ENCODE measurements at regions not wholly inside any gene's neighbourhood (a gene's known extent, or its start where the extent isn't known, plus 50 kb on each side); places are given as distances from the start of the nearest gene placed in this dataset.

- H3K4me1 ChIP-seq, result no peaks in the 10 kb centered on the region
- H3K36me3 ChIP-seq, result no peaks in the 10 kb centered on the region
- no peak overlapping the region for H3K27ac ChIP-seq
- H3K27me3 ChIP-seq, result no peaks in the 10 kb centered on the region
- DNase-seq (ENCODE audit: extremely low spot score in 2 of 2), result no peak
- intact Hi-C loops (cut with DNase I), result no loop called here
- no peaks in the 10 kb centered on the region for H3K9me3 ChIP-seq
- TF ChIP-seq POLR2A (IDR thresholded peaks at IDR 0.05), result no peak
- TF ChIP-seq POLR2AphosphoS5 (IDR thresholded peaks at IDR 0.05; ENCODE audit: insufficient read depth in 1 of 2, low read depth in 1 of 2), result no peak
- no peak for TF ChIP-seq CTCF (IDR thresholded peaks at IDR 0.05)
- no peak overlapping the region for H3K4me3 ChIP-seq
Observed at GRCh38 chr3:135779024-135779423, 186.5 kb upstream of the PPP2R3A start.

- H3K27ac ChIP-seq, result no peak overlapping the region
- TF ChIP-seq POLR2AphosphoS5 (IDR thresholded peaks at IDR 0.05; ENCODE audit: insufficient read depth in 1 of 2, low read depth in 1 of 2) (no peak), POLR2A (IDR thresholded peaks at IDR 0.05) (no peak), CTCF (IDR thresholded peaks at IDR 0.05) (no peak)
- intact Hi-C loops (cut with DNase I), result no loop called here
- H3K4me1 ChIP-seq, result no peaks in the 10 kb centered on the region
- H3K9me3 ChIP-seq, result no peaks in the 10 kb centered on the region
- no peak overlapping the region for H3K4me3 ChIP-seq
- H3K27me3 ChIP-seq, result no peaks in the 10 kb centered on the region
- H3K36me3 ChIP-seq, result no peaks in the 10 kb centered on the region
- DNase-seq (ENCODE audit: extremely low spot score in 2 of 2), result no peak
Observed at GRCh38 chr3:135779590-135780235, 185.8 kb upstream of the PPP2R3A start.

GRCh38 chr3:135781026-135781815 lies 184.3 kb upstream of the PPP2R3A start:
- Histone ChIP-seq H3K4me1 (no peaks in the 10 kb centered on the region), H3K36me3 (no peaks in the 10 kb centered on the region), H3K9me3 (no peaks in the 10 kb centered on the region), H3K27ac (no peak overlapping the region), H3K27me3 (no peaks in the 10 kb centered on the region), H3K4me3 (no peak overlapping the region)
- no peak for DNase-seq (ENCODE audit: extremely low spot score in 2 of 2)
- intact Hi-C loops (cut with DNase I), result no loop called here
- TF ChIP-seq POLR2A (IDR thresholded peaks at IDR 0.05) (no peak), POLR2AphosphoS5 (IDR thresholded peaks at IDR 0.05; ENCODE audit: insufficient read depth in 1 of 2, low read depth in 1 of 2) (no peak), CTCF (IDR thresholded peaks at IDR 0.05) (no peak)

- Histone ChIP-seq H3K9me3 (no peaks in the 10 kb centered on the region), H3K36me3 (no peaks in the 10 kb centered on the region), H3K4me3 (no peak overlapping the region), H3K27ac (no peak overlapping the region), H3K4me1 (no peaks in the 10 kb centered on the region), H3K27me3 (no peaks in the 10 kb centered on the region)
- DNase-seq (ENCODE audit: extremely low spot score in 2 of 2), result no peak
- intact Hi-C loops (cut with DNase I), result no loop called here
- TF ChIP-seq POLR2A (IDR thresholded peaks at IDR 0.05) (no peak), POLR2AphosphoS5 (IDR thresholded peaks at IDR 0.05; ENCODE audit: insufficient read depth in 1 of 2, low read depth in 1 of 2) (no peak), CTCF (IDR thresholded peaks at IDR 0.05) (no peak)
Observed at GRCh38 chr3:135784557-135784956, 181.0 kb upstream of the PPP2R3A start.

GRCh38 chr3:135788146-135788545 lies 177.4 kb upstream of the PPP2R3A start:
- no peak overlapping the region for H3K27ac ChIP-seq
- H3K4me1 ChIP-seq, result no peaks in the 10 kb centered on the region
- no peak overlapping the region for H3K4me3 ChIP-seq
- DNase-seq (ENCODE audit: extremely low spot score in 2 of 2), result no peak
- H3K9me3 ChIP-seq, result no peaks in the 10 kb centered on the region
- H3K27me3 ChIP-seq, result no peaks in the 10 kb centered on the region
- intact Hi-C loops (cut with DNase I), result no loop called here
- no peaks in the 10 kb centered on the region for H3K36me3 ChIP-seq
- TF ChIP-seq POLR2A (IDR thresholded peaks at IDR 0.05), result no peak
- no peak for TF ChIP-seq POLR2AphosphoS5 (IDR thresholded peaks at IDR 0.05; ENCODE audit: insufficient read depth in 1 of 2, low read depth in 1 of 2)
- TF ChIP-seq CTCF (IDR thresholded peaks at IDR 0.05), result no peak
